H9 (cell line): ENCODE measurements at regions not wholly inside any gene's neighbourhood (a gene's known extent, or its start where the extent isn't known, plus 50 kb on each side); places are given as distances from the start of the nearest gene placed in this dataset.

Experiments
- DNase-seq: peaks from one replicate; pipeline ENCODE4 v3.0.0-alpha.2; 2017
- H2AFZ ChIP-seq: one replicate; pipeline ENCODE4 v1.6.1; 2013; ENCODE audit warnings: mild to moderate bottlenecking, low read length, control low read depth, moderate library complexity
- H2AK5ac ChIP-seq: 2 replicates; pipeline ENCODE4 v1.6.1; 2013; ENCODE audit warnings: low read length, control low read depth, mixed read lengths; ENCODE audit not compliant: insufficient read length
- H2BK120ac ChIP-seq: one replicate; pipeline ENCODE4 v1.6.1; 2013; ENCODE audit warnings: low read depth, mild to moderate bottlenecking, low read length, control low read depth, inconsistent platforms; ENCODE audit not compliant: poor library complexity, severe bottlenecking
- H2BK12ac ChIP-seq: 2 replicates; pipeline ENCODE4 v1.6.1; 2013; ENCODE audit warnings: low read length, control low read depth, mixed read lengths, low read depth; ENCODE audit not compliant: insufficient read length
- H2BK15ac ChIP-seq: 2 replicates; pipeline ENCODE4 v1.6.1; 2013; ENCODE audit warnings: low read depth, low read length, control low read depth
- H2BK20ac ChIP-seq: one replicate; pipeline ENCODE4 v1.6.1; 2013; ENCODE audit warnings: low read depth, mild to moderate bottlenecking, low read length, control low read depth, inconsistent platforms; ENCODE audit not compliant: poor library complexity, severe bottlenecking
- H2BK5ac ChIP-seq: 2 replicates; pipeline ENCODE4 v1.6.1; 2013; ENCODE audit warnings: low read length, control low read depth, mixed read lengths; ENCODE audit not compliant: insufficient read length
- H3K14ac ChIP-seq: 2 replicates; pipeline ENCODE4 v1.6.1; 2013; ENCODE audit warnings: low read length, control low read depth; ENCODE audit not compliant: insufficient read depth
- H3K18ac ChIP-seq: 2 replicates; pipeline ENCODE4 v1.6.1; 2013; ENCODE audit warnings: low read depth, mild to moderate bottlenecking, mixed read lengths, low read length, control low read depth; ENCODE audit not compliant: insufficient read length
- H3K23ac ChIP-seq: 2 replicates; pipeline ENCODE4 v1.6.1; 2013; ENCODE audit warnings: low read length, control low read depth, mixed read lengths, low read depth; ENCODE audit not compliant: insufficient read length
- H3K23me2 ChIP-seq: 2 replicates; pipeline ENCODE4 v1.6.1; 2013; ENCODE audit warnings: low read depth, mild to moderate bottlenecking, mixed read lengths, low read length, control low read depth; ENCODE audit not compliant: insufficient read length, poor library complexity, severe bottlenecking
- H3K27ac ChIP-seq: 2 replicates; pipeline ENCODE4 v1.5.1; 2013; ENCODE audit warnings: low read length, control low read depth, mixed read lengths, low read depth; ENCODE audit not compliant: insufficient read length
- H3K27me3 ChIP-seq: 2 replicates; pipeline ENCODE4 v1.6.1; 2013; ENCODE audit warnings: low read length, control low read depth, inconsistent platforms; ENCODE audit not compliant: insufficient read depth
- H3K4ac ChIP-seq: 2 replicates; pipeline ENCODE4 v1.6.1; 2013; ENCODE audit warnings: low read depth, mild to moderate bottlenecking, control low read depth, inconsistent platforms, low read length, moderate library complexity
- H3K4me1 ChIP-seq: 2 replicates; pipeline ENCODE4 v1.6.1; 2013; ENCODE audit warnings: low read length, control low read depth, inconsistent platforms; ENCODE audit not compliant: insufficient read depth
- H3K4me2 ChIP-seq: 2 replicates; pipeline ENCODE4 v1.6.1; 2013; ENCODE audit warnings: low read length, control low read depth, mixed read lengths; ENCODE audit not compliant: insufficient read length, insufficient read depth
- H3K56ac ChIP-seq: 2 replicates; pipeline ENCODE4 v1.6.1; 2013; ENCODE audit warnings: low read depth, mild to moderate bottlenecking, mixed read lengths, low read length, control low read depth; ENCODE audit not compliant: insufficient read length
- H3K79me1 ChIP-seq: 2 replicates; pipeline ENCODE4 v1.6.1; 2013; ENCODE audit warnings: low read depth, mild to moderate bottlenecking, moderate library complexity, low read length, control low read depth, inconsistent platforms; ENCODE audit not compliant: insufficient read depth, poor library complexity, severe bottlenecking
- H3K79me2 ChIP-seq: 2 replicates; pipeline ENCODE4 v1.6.1; 2013; ENCODE audit warnings: low read length, control low read depth, inconsistent platforms; ENCODE audit not compliant: insufficient read depth
- H3K9ac ChIP-seq: 2 replicates; pipeline ENCODE4 v1.6.1; 2013; ENCODE audit warnings: low read length, control low read depth, mixed read lengths; ENCODE audit not compliant: insufficient read length; ENCODE audit errors: extremely low read depth
- H3K9me3 ChIP-seq: one replicate; pipeline ENCODE4 v1.6.1; 2013; ENCODE audit warnings: low read depth, low read length, inconsistent platforms; ENCODE audit not compliant: control insufficient read depth
- H3T11ph ChIP-seq: one replicate; pipeline ENCODE4 v1.6.1; 2013; ENCODE audit warnings: mild to moderate bottlenecking, low read length, control low read depth, inconsistent platforms
- H4K20me1 ChIP-seq: one replicate; pipeline ENCODE4 v1.6.1; 2013; ENCODE audit not compliant: control insufficient read depth, insufficient read length, insufficient read depth
- H4K5ac ChIP-seq: 2 replicates; pipeline ENCODE4 v1.6.1; 2013; ENCODE audit warnings: low read depth, mild to moderate bottlenecking, mixed read lengths, low read length, control low read depth; ENCODE audit not compliant: insufficient read length
- H4K8ac ChIP-seq: replicated peaks from 2 replicates; pipeline ENCODE4 v1.6.1; 2013; ENCODE audit warnings: low read length, control low read depth, mixed read lengths, low read depth; ENCODE audit not compliant: insufficient read length
- H4K91ac ChIP-seq: 2 replicates; pipeline ENCODE4 v1.6.1; 2013; ENCODE audit warnings: low read depth, mild to moderate bottlenecking, moderate library complexity, mixed read lengths, low read length, control low read depth; ENCODE audit not compliant: insufficient read length
- H3K27ac Mint-ChIP-seq, 3 experiments: 2 replicates in 2 of 3; 3 replicates in 1 of 3; pipeline ENCODE4 v1.8.0; 2020 to 2021; ENCODE audit warnings: mixed read lengths in 3 of 3, mild to moderate bottlenecking in 1 of 3, moderate library complexity in 1 of 3
- H3K27me3 Mint-ChIP-seq: 2 replicates; pipeline ENCODE4 v1.8.0; 2021; ENCODE audit warnings: low read depth, mild to moderate bottlenecking, moderate library complexity, mixed read lengths
- H3K36me3 Mint-ChIP-seq, 3 experiments: 2 replicates in 2 of 3; 3 replicates in 1 of 3; pipeline ENCODE4 v1.8.0; 2020 to 2021; ENCODE audit warnings: low read depth in 3 of 3, mixed read lengths in 3 of 3; ENCODE audit not compliant: insufficient read depth in 1 of 3
- H3K4me1 Mint-ChIP-seq, 2 experiments: 2 replicates each; pipeline ENCODE4 v1.8.0; 2020; ENCODE audit warnings: mixed read lengths in 2 of 2
- H3K4me3 Mint-ChIP-seq, 2 experiments: 2 replicates in 1 of 2; 3 replicates in 1 of 2; pipeline ENCODE4 v1.8.0; 2020 to 2021; ENCODE audit warnings: mild to moderate bottlenecking in 2 of 2, mixed read lengths in 2 of 2, moderate library complexity in 1 of 2
- H3K9me3 Mint-ChIP-seq, 2 experiments: 2 replicates in 1 of 2; 3 replicates in 1 of 2; pipeline ENCODE4 v1.8.0; 2020; ENCODE audit warnings: mild to moderate bottlenecking in 2 of 2, mixed read lengths in 2 of 2, moderate library complexity in 1 of 2
- CTCF ChIP-seq: fragments of 200-600 bp; sonication (generic); conservative IDR thresholded peaks from 3 replicates; pipeline ENCODE4 v1.8.0; 2021; ENCODE audit warnings: antibody characterized with exemption, mild to moderate bottlenecking
- WGBS: extraction: QIAGEN DNeasy Blood & Tissue Kit; methylation state at CpG from one replicate; pipeline ENCODE4 v1.1.7; 2013; ENCODE audit warnings: missing lambda C conversion rate, low lambda C conversion rate, mixed read lengths; ENCODE audit not compliant: insufficient read length; ENCODE audit errors: extremely low coverage; 5-methylcytosine and 5-hydroxymethylcytosine counted together

GRCh38 chr10:44788147-44789129 lies 122.7 kb upstream of the TMEM72 start:
- Histone ChIP-seq H2BK15ac (no peak overlapping the region), H2AFZ (no peak overlapping the region), H3K23me2 (no peaks in the 10 kb centered on the region), H3K79me2 (no peaks in the 10 kb centered on the region), H3K9ac (no peak overlapping the region), H2BK5ac (no peak overlapping the region), H4K91ac (no peak overlapping the region), H3K4me2 (no peak overlapping the region), H4K5ac (no peak overlapping the region), H3K79me1 (no peaks in the 10 kb centered on the region), H3K23ac (no peak overlapping the region), H3K27ac (no peak overlapping the region), H3K9me3 (no peaks in the 10 kb centered on the region), H3K18ac (no peak overlapping the region), H3K4me1 (no peaks in the 10 kb centered on the region), H3K4ac (no peak overlapping the region), H2BK12ac (no peak overlapping the region), H2AK5ac (no peak overlapping the region), H3K27me3 (no peaks in the 10 kb centered on the region), H4K20me1 (no peaks in the 10 kb centered on the region), H3T11ph (no peak overlapping the region), H4K8ac (no peak overlapping the region), H2BK20ac (no peak overlapping the region), H3K14ac (no peak overlapping the region), H3K56ac (no peak overlapping the region), H2BK120ac (no peak overlapping the region)
- no peak overlapping the region for H3K4me3 Mint-ChIP-seq
- no peak overlapping the region; a peak in 1 of 7 replicates for H3K27ac Mint-ChIP-seq
- H3K27me3 Mint-ChIP-seq, result peaks cover 5% of the 10 kb centered on the region; the same call in 1 of the 2 replicates
- WGBS, result no CpG with 5 or more reads among the region's 12 CpGs
- no peaks in the 10 kb centered on the region for H3K36me3 Mint-ChIP-seq
- H3K4me1 Mint-ChIP-seq, result peaks cover 0 to 4% of the 10 kb centered on the region in 2 experiments; a peak in 2 of 4 replicates
- DNase-seq, result no peak
- TF ChIP-seq CTCF, result no peak
- no peaks in the 10 kb centered on the region; a peak in 1 of 5 replicates for H3K9me3 Mint-ChIP-seq
